HG03060 (cell line): ENCODE measurements at regions not wholly inside any gene's neighbourhood (a gene's known extent, or its start where the extent isn't known, plus 50 kb on each side); places are given as distances from the start of the nearest gene placed in this dataset.

Experiments used
- ATAC-seq: cut with Tn5 transposase; IDR thresholded peaks from one replicate; pipeline ENCODE4 v1.9.1; 2021; ENCODE audit warnings: low read depth, moderate number of reproducible peaks; ENCODE audit not compliant: unreplicated experiment

GRCh38 chr7:156091519-156092080 is 279.3 kb upstream of the SHH start:
- no peak for ATAC-seq

GRCh38 chr7:156090988-156091387 is 278.7 kb upstream of the SHH start:
- ATAC-seq = no peak

GRCh38 chr7:156089222-156089621 is 277.0 kb upstream of the SHH start:
- ATAC-seq = no peak

GRCh38 chr7:156088115-156088514 is 275.9 kb upstream of the SHH start:
- ATAC-seq = no peak

- no peak for ATAC-seq
These were observed 270.1 kb upstream of the SHH start for GRCh38 chr7:156082048-156083040.

- ATAC-seq = no peak
These were observed 268.3 kb upstream of the SHH start for GRCh38 chr7:156080596-156080995.

- ATAC-seq = no peak
These were observed 267.8 kb upstream of the SHH start for GRCh38 chr7:156080046-156080445.

- ATAC-seq = no peak
These were observed 266.9 kb upstream of the SHH start for GRCh38 chr7:156079156-156079555.

GRCh38 chr7:156074982-156075615 is 262.8 kb upstream of the SHH start:
- ATAC-seq = no peak

- ATAC-seq = no peak
These were observed 261.8 kb upstream of the SHH start for GRCh38 chr7:156074084-156074483.

GRCh38 chr7:156073366-156074052 is 261.2 kb upstream of the SHH start:
- ATAC-seq = no peak

- no peak for ATAC-seq
These were observed 259.3 kb upstream of the SHH start for GRCh38 chr7:156071612-156072011.

- ATAC-seq = no peak
These were observed 257.6 kb upstream of the SHH start for GRCh38 chr7:156069891-156070290.

- ATAC-seq = no peak
These were observed 254.9 kb upstream of the SHH start for GRCh38 chr7:156067156-156067555.

GRCh38 chr7:156065400-156065799 is 253.1 kb upstream of the SHH start:
- ATAC-seq = no peak

- ATAC-seq = no peak
These were observed 252.7 kb upstream of the SHH start for GRCh38 chr7:156064971-156065386.

- no peak for ATAC-seq
These were observed 251.1 kb upstream of the SHH start for GRCh38 chr7:156063241-156063810.

GRCh38 chr7:156062286-156062685 is 250.0 kb upstream of the SHH start:
- no peak for ATAC-seq

GRCh38 chr7:156061689-156062255 is 249.5 kb upstream of the SHH start:
- ATAC-seq = no peak

- ATAC-seq = no peak
These were observed 248.7 kb upstream of the SHH start for GRCh38 chr7:156060925-156061324.
